NCI-H1436 (cell line): ENCODE measurements at regions not wholly inside any gene's neighbourhood (a gene's known extent, or its start where the extent isn't known, plus 50 kb on each side); places are given as distances from the start of the nearest gene placed in this dataset.

Experiments
- DNase-seq: peaks from one replicate; lab custom pipeline; 2025; lab: John Stamatoyannopoulos, UW

DNA sequence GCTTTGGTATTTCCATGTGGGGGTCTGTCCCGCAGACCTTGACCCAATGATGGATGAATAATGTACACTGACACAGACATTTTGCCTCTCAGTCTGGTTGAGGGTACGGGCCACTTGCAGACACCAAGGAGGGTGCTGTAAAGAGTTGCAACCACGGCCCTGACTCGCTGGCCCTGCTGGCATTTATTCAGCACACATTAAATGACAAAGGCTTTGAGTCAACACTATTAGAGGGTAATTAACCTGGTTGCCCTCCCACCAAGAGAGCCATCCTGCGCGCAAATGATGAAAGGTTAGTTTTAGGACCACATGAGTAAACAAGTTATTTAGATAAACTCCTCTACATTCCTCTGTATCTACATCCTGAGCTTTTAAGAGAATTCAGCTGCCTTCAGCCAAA lies 308.9 kb upstream of the MMS22L start:
- no peak for DNase-seq

DNA sequence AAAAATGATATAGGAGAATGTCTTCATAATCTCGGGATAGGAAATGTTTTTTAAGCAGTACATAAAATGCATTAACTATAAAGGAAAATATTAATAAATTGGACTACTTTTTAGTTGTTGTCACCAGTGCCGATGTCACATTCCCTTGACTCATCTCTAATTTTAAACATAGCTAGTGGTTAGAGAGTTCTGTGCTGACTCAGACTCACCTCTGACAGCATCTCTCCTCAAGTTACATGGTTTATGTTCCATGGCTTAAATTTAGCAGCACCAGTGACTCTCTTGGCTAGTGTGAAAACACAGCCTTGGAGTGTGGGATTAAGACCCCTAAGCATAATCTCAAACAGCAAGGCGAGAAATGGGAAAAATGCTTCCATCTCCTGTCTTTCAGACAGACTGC lies 311.8 kb upstream of the MMS22L start:
- no peak for DNase-seq

DNA sequence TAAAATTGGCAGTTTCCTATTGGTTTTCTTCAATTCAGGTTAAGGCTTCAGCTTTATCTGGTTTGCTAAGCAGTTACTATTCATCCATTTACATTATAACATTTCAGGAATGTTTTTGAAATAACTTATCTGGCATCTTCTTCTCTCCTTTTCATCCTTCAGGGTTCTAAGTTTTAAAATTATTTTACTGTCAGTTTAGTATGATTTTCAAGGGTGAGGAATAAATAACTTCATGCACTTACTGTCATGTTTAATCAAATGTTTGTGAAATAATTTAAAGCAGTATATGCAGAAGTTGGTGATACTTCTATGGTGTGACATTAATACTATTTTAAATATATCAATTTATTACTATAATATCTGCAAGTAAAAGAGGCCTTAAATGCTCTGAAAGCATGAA lies 338.1 kb upstream of the MMS22L start:
- no peak for DNase-seq

DNA sequence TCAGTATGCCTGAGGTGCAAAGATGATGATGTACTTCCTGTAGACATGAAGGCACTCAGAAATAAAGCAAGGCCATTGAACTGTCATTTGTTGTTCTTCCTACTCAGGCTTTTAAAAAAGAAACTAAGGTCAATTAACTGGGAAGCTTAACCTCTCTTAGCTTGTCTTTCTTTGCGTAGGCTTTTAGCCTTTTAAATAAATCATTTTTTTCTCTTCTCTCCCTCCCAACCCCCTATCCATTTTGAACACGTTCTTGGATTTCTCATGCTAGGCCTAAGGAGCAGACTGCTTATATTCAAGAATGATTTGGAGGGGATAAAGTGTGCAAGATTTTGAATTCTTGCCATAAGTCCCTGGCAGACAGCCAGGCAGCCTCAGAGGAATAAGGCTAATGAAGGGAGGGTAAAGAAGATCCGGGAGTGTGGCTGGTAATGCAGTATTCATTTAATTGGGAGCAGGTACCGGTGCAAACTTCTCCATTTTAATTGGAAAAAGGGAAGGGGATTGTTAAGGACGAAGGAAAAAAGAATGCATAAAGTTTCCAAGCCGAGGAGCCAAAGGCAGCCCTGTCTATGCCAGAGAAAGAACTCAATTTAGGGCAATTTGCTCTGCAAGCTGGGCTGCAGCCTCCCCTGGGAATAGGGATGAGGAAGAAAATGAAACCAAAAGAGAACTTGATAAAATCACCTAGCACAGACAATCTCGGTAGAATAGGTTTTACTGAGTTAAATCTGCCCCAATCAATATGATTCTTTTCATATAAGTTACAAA lies 343.8 kb upstream of the MMS22L start:
- peak; percentile 24 for DNase-seq

DNA sequence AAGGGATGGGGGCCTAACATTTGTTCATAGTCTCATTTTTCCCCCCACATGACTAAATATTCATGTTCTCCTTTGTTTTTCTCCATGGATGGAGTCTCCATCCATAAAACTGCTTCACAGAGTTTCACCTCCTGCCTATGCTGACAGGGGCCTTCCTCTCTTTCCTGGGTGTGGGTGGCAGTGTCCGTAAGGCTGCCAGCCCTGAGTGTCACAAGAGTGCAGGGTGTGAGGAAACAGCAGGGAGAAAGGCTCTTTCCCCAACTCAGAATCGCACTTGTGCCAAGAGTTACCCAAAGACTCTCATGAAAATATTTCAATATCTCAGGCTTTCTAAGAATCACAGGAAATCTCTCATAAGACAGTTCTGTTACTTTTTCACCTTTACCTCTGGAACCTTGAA lies 346.2 kb upstream of the MMS22L start:
- no peak for DNase-seq

DNA sequence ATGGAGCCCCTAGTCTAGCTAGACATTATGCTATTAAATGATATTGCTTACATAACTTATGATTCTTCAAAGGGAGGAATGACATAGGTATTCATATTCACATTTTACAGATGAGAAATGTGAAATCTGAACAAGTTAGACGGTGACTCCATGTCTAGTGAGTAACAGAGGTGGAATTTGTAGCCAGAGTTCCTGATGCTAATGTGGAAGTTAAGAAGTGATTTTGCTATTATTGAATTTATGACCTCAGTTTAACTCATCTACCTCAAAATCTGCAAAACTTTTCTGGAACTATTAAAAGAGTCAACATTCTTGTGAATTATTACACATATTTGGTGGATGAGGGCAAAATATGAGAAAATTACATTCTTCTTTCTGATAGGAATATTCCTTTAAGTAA lies 347.6 kb upstream of the MMS22L start:
- DNase-seq, result no peak

DNA sequence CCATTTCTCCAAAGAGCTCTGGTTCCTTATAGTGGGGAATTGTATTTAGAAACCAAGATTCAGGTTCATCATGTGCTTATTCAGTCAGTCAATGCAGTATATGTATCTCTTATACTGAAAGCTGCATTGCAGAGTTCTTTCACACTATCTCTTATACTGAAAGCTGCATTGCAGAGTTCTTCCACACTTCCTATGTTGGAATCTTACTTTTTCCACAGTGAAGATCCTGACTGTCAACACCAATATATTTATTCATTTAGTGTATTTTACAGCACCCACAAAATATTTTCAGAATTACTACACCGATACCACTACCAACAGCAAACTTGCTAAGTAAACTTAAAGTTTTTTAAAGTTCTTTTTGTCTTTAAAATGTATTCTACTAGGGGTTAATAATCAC lies 349.3 kb upstream of the MMS22L start:
- no peak for DNase-seq

DNA sequence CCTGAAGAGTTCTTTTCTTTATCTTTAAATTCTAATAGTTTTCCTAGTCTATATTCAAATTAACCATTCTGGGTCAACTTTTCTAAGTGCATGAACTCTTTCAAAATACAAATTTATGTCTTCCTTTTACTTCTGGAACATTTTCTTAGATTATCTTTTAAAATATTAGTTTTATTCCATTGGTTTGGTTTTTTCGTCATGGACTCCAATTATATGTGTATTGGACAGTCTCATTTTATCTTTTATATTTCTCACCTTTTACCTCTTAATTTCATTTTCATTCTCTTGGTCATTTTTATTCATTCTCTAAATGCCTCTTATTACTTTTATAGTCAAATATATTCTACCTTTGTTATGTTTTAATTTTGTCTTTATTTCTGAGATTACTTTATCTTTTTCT lies 356.7 kb upstream of the MMS22L start:
- DNase-seq, result no peak

DNA sequence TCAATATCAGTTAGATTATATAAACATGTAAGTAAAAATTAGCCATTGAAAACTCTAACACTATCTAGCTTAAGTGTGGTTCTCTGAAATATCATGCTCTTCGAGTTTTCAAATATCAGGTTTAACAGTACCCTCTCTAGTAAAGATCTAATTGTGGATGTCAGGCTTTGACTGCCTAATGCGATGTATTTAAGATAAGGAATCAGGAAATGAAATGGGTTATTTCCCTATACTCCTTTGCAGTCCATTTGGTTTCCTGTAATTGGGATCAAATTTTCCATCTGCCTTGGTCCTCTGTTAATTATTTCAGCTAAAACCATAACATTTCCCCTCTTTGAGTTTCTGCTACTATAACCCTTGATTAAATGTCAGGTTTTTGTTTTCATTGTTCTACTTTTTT lies 361.3 kb upstream of the MMS22L start:
- no peak for DNase-seq

DNA sequence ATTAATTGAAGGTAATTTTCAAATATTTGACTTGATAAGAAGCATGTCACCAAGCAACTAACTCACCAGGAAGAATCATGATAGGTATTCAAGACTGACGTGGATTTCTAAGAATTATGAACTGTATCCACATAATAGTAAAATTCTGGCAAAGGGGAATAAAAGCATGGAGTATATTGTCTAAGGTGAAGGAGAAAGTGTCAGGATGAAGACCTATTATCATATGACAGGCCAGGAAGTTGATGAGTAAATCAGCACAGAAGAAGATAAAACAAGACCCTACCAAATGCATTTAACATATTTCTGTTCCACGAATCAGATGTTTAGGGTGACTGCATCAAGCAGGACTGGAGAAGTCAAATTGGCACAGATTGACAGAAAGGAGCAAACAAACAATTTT lies 362.7 kb upstream of the MMS22L start:
- DNase-seq, result no peak

DNA sequence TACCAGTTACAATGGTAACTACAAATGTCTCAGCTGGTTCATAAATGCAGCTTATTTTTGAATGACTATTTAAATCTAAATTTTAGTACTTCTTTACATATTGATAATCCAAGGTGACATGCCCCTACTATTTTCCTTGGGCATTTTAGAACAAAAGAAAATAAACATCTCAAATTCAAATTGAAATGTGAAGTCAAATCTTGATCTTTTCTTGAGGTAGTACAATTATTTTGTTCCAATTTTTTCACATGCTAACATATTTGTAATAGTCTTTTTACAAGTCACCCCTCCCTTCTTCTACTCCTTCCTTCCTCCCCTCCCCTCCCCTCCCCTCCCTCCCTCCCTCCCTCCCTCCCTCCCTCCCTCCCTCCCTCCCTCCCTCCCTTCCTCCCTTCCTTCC lies 370.1 kb upstream of the MMS22L start:
- DNase-seq, result no peak

DNA sequence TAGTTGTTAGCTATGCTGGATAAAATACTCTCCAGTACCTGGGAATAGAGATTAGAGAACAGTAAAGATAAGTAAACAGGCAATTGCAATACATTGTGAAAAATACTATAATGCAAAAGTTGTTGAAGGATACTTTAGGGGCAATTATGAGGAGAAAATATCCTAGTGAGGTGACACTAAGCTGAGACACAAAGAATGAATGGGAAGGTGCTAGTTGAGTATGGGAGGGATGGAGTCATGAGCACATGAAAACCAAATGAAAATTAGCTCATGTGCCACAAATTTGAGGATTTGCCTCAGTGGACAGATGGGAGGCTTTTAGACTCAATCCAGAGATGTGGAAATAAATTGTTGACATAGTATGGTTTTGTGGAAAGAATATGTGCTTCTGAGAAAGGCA lies 370.5 kb upstream of the MMS22L start:
- DNase-seq, result no peak

DNA sequence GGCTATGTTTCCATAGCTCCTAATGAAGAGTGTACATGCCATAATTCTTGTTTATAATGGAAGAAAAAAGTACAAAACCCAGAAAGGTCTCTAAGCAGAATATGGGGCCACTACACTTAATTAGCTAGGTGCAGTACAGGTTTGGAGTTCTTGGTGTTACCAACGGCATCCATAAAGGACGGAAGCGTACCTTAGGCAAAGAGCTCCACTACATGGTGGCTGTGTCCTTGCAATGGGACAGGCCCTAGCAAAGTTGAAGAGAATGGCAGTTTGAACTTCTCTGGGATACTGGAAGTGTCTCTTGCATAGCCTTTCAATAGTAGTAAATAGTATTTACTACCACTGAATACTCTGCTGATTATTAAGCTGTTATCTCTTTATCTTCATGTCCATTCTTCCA lies 371.7 kb upstream of the MMS22L start:
- no peak for DNase-seq

DNA sequence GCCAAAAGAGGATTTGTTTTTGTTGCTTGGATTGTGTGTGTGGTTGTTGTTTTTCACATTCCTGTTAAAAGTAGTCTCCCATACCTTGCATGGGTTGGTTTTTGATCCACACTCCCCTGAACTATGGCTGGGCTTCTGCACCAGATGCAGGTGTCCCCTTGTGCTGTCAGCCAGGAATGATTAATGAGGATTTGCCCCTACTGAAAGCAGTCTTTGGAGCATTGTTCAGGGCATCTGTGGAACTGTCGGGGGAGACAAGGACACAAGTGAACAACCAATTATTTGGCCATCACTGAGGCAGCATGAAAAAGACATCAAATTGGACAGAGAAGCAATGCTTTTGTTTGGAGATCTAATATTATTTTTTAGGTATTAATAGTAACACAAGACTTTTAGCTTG lies 373.2 kb upstream of the MMS22L start:
- no peak for DNase-seq

DNA sequence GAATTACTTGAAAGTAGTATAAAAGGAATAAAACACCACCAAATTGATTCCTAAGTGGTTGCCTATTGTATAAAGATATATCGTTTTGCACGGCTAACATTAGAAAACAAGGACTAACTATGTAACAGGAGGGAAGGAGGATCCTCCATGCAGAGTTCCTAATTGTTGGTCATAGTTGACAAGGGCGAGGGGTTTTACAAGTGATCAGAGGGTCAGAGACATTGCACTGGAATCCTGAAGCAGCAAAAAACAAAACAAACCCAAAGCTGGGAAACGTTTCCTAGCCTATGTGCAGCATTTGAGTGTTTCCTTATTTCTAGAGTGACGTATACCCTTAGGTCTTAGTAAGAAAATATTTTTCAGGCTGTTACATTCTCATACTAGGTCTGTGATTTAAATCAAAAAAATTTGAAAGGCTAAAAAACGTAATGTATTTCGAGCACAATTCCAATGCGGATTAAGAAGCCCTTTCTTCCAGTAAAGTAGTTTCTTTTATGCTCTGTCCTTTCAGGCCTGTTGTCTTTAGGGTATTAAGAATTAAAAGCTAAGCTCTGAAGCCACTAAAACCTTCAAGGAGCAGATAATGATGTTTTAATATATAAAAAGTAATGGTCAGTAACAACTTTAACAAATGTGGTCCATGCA lies 373.8 kb upstream of the MMS22L start:
- no peak for DNase-seq

DNA sequence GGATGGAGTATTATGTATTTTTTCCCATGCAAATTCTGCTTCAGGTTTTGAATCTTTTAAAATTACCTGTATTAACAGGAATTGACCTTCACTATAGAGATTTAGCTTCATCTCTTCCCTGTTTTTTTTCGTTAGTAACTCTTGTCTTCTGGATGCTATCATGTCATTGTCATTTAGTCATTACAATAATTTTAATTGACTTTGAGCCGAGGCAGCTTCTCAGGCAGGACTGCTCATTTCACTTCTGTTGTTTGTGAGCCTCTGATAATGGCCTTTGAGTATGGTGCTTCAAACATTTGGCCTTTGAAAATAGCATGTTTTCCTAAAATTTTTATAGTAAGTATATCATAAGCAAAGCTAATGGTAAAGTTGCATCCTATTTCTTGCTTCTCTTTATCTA lies 375.1 kb upstream of the MMS22L start:
- DNase-seq, result no peak

DNA sequence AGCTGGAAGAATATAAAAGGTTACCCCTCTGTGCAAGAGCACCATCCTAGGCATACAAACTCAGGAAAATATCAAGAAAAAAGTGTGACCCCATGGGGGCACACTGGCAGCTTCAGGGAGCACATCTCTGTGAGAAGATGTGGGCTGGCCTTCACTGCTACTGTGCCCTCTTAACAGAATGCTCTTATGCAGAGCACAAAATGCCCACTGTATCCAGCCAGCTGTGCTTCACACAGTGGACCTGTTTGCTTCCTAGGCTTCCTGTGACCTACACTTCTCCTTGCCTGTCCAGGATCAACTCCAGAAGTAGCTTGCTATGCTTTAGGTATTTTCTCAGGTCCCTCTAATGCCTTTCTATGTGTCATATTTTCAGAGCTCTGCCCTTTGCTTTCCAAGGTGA lies 380.2 kb upstream of the MMS22L start:
- no peak for DNase-seq

DNA sequence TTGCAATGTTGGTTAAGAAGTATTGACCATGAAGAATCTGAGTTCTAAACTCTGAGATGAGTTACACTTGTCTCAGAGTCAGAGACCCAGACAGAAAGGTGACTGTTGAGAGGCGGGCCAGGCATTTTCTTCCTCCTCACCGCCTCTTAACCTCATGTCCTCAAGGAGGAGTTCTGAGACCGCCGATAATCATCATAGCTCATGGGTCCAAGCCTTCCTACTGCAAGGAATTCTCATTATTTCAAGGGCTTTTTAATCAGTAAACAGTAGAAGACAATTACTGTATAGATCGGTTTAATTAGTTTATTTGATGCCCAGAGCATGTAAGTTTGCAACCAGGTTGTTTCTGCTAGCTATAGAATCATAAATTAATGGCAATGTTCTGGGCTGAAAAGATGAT lies 382.4 kb upstream of the MMS22L start:
- no peak for DNase-seq

DNA sequence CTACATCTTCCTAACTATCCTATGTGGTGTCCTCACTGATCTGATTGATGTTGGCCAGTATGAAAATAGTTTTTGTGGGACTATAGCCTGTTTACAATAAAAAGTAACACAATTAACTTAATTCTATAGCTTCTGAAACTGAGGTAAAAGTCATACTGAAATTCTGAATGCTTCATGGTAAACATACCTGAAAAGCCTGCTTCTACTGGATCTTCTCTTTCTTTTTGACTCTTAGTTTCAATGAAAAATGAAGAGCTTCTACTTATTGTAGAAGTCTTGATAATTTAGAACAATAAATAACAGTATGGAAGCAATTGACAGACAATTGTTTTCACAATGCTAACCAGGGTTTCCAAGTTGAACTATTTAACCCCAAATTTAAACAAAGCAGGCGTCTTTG lies 383.9 kb upstream of the MMS22L start:
- no peak for DNase-seq

DNA sequence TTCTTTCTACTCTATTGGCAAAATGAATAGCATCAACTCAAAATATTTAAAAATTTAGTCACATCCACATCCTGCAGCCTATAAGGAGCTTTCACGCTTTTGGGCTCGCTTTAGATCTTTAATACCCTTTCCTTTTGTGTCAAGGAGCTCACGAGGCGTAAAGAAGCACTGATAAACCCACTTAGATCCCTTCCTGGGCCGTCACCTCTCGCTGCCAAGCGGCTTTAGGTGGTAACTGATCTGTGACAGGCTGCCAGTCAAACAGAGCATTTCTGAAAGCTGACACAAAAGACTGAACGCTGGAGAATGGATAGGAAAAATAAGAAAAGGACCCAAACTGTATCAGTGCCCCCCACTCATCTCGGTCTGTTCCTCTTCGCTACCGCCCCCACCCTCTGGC lies 385.7 kb upstream of the MMS22L start:
- no peak for DNase-seq

DNA sequence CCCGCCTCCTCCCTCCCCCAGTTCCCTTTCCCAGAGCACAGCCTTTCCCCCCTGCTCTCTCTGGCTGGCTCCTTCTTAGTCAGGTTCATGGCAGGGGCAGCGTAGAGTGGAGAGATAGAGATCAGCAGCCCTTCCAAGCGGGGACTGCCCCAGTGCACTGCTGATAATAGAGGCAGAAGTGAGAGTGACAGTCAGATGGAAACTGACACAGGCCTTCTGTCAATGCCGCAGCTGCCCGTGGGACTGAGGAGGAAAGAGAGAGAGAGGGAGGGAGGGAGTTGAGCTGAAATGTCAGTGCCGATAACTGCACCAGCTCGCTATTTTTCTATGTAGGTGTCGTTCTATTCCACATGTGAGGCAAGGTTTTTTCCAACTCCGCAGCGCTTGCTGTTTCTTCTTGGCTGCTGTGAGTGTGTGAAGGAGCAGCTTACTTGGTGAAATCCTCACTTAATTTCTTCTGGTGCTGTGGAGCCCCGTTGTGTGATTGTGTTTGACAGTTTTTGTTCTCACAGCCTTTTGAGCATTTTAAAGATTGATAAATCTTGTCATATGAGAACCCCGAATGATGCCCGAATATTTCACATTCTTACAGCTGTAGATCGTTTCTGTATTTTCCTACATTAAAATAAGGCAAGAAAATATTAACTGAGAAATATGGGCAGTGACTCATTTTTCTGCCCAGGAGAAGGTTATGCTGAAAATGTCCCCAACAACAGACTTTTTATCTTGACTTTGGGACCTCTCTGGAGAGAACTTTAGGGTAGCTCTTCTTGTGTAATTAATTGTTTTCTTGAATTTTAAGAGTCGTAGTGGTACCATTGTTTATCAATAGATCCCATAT lies 386.4 kb upstream of the MMS22L start:
- no peak for DNase-seq

DNA sequence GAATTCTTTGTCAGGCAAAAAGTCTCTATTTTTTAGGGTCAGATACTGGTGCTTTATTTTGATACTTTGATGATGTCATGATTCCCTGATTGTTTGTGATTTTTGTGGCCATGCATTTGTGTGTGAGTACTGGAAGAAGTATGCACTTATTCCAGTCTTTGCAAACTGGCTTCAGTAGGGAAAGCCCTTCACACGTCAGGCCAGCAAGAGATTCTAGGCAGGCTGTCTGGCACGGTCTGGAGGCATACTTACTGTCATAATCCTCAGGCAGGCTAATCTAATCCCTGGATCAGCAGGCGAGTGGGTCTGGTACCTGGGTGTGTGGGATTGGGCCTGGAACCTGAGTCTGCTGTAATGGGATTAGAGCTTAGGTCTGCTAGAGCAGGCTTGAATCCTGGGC lies 391.8 kb upstream of the MMS22L start:
- DNase-seq, result no peak

DNA sequence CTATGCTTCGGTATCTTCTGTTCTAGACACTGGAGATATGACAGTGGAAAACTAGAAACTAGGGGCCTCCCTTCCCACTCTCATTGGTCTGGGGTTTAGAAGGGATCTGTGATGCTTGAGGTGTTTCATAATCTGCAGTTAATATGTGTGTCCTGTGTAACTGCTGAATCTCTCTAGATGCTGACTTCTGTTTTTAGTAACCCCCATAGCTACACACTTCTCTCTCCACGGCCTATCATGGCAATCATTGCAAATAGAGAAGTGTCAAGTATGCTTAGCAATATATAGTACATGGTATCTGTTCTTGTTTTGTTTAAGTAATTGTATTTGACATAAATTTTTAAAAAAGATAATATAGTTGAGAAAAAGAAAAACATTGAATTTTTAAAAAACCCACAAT lies 394.6 kb upstream of the MMS22L start:
- no peak for DNase-seq
